SU-DHL-6 (cell line): ENCODE measurements at regions not wholly inside any gene's neighbourhood (a gene's known extent, or its start where the extent isn't known, plus 50 kb on each side); places are given as distances from the start of the nearest gene placed in this dataset.

ENCODE experiments used
- H2AFZ ChIP-seq: fragments of 200-600 bp; sonication (generic); 2 replicates; pipeline ENCODE4 v1.6.1; 2014; ENCODE audit warnings: low read depth, mild to moderate bottlenecking, moderate library complexity, mixed read lengths, antibody characterized with exemption, low read length; ENCODE audit not compliant: severe bottlenecking
- H3F3A ChIP-seq: fragments of 200-600 bp; shearing (Covaris generic); 2 replicates; pipeline ENCODE4 v1.6.0; 2016; ENCODE audit warnings: antibody characterized with exemption, mild to moderate bottlenecking; ENCODE audit not compliant: insufficient read depth
- H3K27ac ChIP-seq: fragments of 200-600 bp; sonication (generic); 2 replicates; pipeline ENCODE4 v1.5.1; 2016; ENCODE audit warnings: low read depth, mild to moderate bottlenecking, low read length, moderate library complexity, mixed read lengths
- H3K27me3 ChIP-seq: fragments of 200-600 bp; sonication (generic), shearing (Covaris generic); 2 replicates; pipeline ENCODE4 v1.6.0; 2014; ENCODE audit warnings: mild to moderate bottlenecking, low read length
- H3K36me3 ChIP-seq: fragments of 200-600 bp; sonication (generic); 2 replicates; pipeline ENCODE4 v1.6.1; 2014; ENCODE audit warnings: mild to moderate bottlenecking, low read length, mixed read lengths
- H3K4me2 ChIP-seq: fragments of 300-600, 200-600 bp; shearing (Covaris generic), sonication (generic); 2 replicates; pipeline ENCODE4 v1.6.0; 2014; ENCODE audit warnings: low read length, low read depth, mild to moderate bottlenecking; ENCODE audit not compliant: poor library complexity, severe bottlenecking
- H3K4me3 ChIP-seq: fragments of 200-600 bp; sonication (generic); 2 replicates; pipeline ENCODE4 v1.5.1; 2014; ENCODE audit warnings: antibody characterized with exemption, low read length, mild to moderate bottlenecking, mixed read lengths; ENCODE audit not compliant: insufficient read depth, poor library complexity, severe bottlenecking
- H3K79me2 ChIP-seq: fragments of 200-600 bp; sonication (generic); 2 replicates; pipeline ENCODE4 v1.6.1; 2014; ENCODE audit warnings: mild to moderate bottlenecking, low read length, moderate library complexity; ENCODE audit not compliant: insufficient read depth
- H3K9ac ChIP-seq: fragments of 200-600 bp; sonication (generic); 2 replicates; pipeline ENCODE4 v1.7.0; 2014; ENCODE audit warnings: mild to moderate bottlenecking, low read length
- H3K9me2 ChIP-seq: fragments of 200-600 bp; sonication (generic); replicated peaks from 2 replicates; pipeline ENCODE4 v1.6.1; 2014; ENCODE audit warnings: low read length; ENCODE audit not compliant: insufficient read depth
- H3K9me3 ChIP-seq: fragments of 200-600 bp; sonication (generic); 2 replicates; pipeline ENCODE4 v1.6.1; 2014; ENCODE audit warnings: low read length, mixed read lengths; ENCODE audit not compliant: insufficient read depth
- H4K20me1 ChIP-seq: fragments of 200-600 bp; sonication (generic); 2 replicates; pipeline ENCODE4 v1.6.1; 2014; ENCODE audit warnings: low read depth, mild to moderate bottlenecking, antibody characterized with exemption, low read length, moderate library complexity, mixed read lengths
- CTCF ChIP-seq: fragments of 200-600 bp; sonication (generic); IDR thresholded peaks from one replicate; pipeline ENCODE4 v1.5.1; 2017; ENCODE audit warnings: antibody characterized with exemption, mild to moderate bottlenecking, low read length, moderate library complexity; ENCODE audit not compliant: insufficient read depth, poor library complexity, severe bottlenecking
- EZH2phosphoT487 ChIP-seq: fragments of 200-600 bp; sonication (generic), shearing (Covaris generic); conservative IDR thresholded peaks from 2 replicates; pipeline ENCODE4 v1.6.1; 2018; ENCODE audit warnings: mild to moderate bottlenecking, antibody characterized with exemption, low read length, moderate library complexity, mixed read lengths

GRCh38 chr10:128851726-128852125 lies 615.3 kb upstream of the MGMT start:
- H3K9me2 ChIP-seq: no peaks in the 10 kb centered on the region
- no peak overlapping the region for H3K4me3 ChIP-seq
- H3K27ac ChIP-seq: no peak overlapping the region
- H4K20me1 ChIP-seq: no peaks in the 10 kb centered on the region
- no peak overlapping the region for H3K4me2 ChIP-seq
- no peaks in the 10 kb centered on the region for H3K27me3 ChIP-seq
- H3K79me2 ChIP-seq: no peaks in the 10 kb centered on the region
- no peaks in the 10 kb centered on the region for H3F3A ChIP-seq
- H3K36me3 ChIP-seq: no peaks in the 10 kb centered on the region
- no peaks in the 10 kb centered on the region for H3K9me3 ChIP-seq
- H2AFZ ChIP-seq: no peak overlapping the region
- TF ChIP-seq EZH2phosphoT487 (no peak), CTCF (no peak)
- H3K9ac ChIP-seq: no peak overlapping the region

- H3K9me3 ChIP-seq: no peaks in the 10 kb centered on the region
- H3K9ac ChIP-seq: no peak overlapping the region
- no peaks in the 10 kb centered on the region for H3F3A ChIP-seq
- no peak overlapping the region for H2AFZ ChIP-seq
- TF ChIP-seq EZH2phosphoT487: no peak
- no peaks in the 10 kb centered on the region for H3K9me2 ChIP-seq
- H3K27me3 ChIP-seq: no peaks in the 10 kb centered on the region
- no peaks in the 10 kb centered on the region for H4K20me1 ChIP-seq
- no peak overlapping the region for H3K4me3 ChIP-seq
- H3K79me2 ChIP-seq: no peaks in the 10 kb centered on the region
- H3K4me2 ChIP-seq: no peak overlapping the region
- H3K27ac ChIP-seq: no peak overlapping the region
- no peaks in the 10 kb centered on the region for H3K36me3 ChIP-seq
Measured at GRCh38 chr10:128852449-128852848, 614.6 kb upstream of the MGMT start.

GRCh38 chr10:128852902-128853301 lies 614.1 kb upstream of the MGMT start:
- no peaks in the 10 kb centered on the region for H3K9me2 ChIP-seq
- H3F3A ChIP-seq: no peaks in the 10 kb centered on the region
- TF ChIP-seq CTCF: no peak
- TF ChIP-seq EZH2phosphoT487: no peak
- H2AFZ ChIP-seq: no peak overlapping the region
- no peak overlapping the region for H3K4me2 ChIP-seq
- no peak overlapping the region for H3K9ac ChIP-seq
- H3K4me3 ChIP-seq: no peak overlapping the region
- H4K20me1 ChIP-seq: no peaks in the 10 kb centered on the region
- no peaks in the 10 kb centered on the region for H3K79me2 ChIP-seq
- H3K36me3 ChIP-seq: no peaks in the 10 kb centered on the region
- H3K9me3 ChIP-seq: no peaks in the 10 kb centered on the region
- H3K27me3 ChIP-seq: no peaks in the 10 kb centered on the region
- no peak overlapping the region for H3K27ac ChIP-seq

GRCh38 chr10:128853537-128853936 lies 613.5 kb upstream of the MGMT start:
- Histone ChIP-seq H3F3A (no peaks in the 10 kb centered on the region), H3K27ac (no peak overlapping the region), H3K36me3 (no peaks in the 10 kb centered on the region), H3K9me3 (no peaks in the 10 kb centered on the region), H3K4me2 (no peak overlapping the region), H3K79me2 (no peaks in the 10 kb centered on the region), H2AFZ (no peak overlapping the region), H3K9ac (no peak overlapping the region), H3K27me3 (no peaks in the 10 kb centered on the region), H3K9me2 (no peaks in the 10 kb centered on the region), H4K20me1 (no peaks in the 10 kb centered on the region), H3K4me3 (no peak overlapping the region)
- no peak for TF ChIP-seq CTCF
- TF ChIP-seq EZH2phosphoT487: no peak
